GM12874 (cell line): ENCODE measurements at regions not wholly inside any gene's neighbourhood (a gene's known extent, or its start where the extent isn't known, plus 50 kb on each side); places are given as distances from the start of the nearest gene placed in this dataset.
A peak's percentile ranks its signal among the peaks of the same experiment; 100 is the strongest.

Experiments used
- CTCF ChIP-seq: IDR thresholded peaks from 2 replicates; pipeline ENCODE4 v1.5.1; 2011; ENCODE audit warnings: low read depth, mild to moderate bottlenecking, control low read depth, low read length, moderate library complexity; ENCODE audit not compliant: insufficient read depth

DNA sequence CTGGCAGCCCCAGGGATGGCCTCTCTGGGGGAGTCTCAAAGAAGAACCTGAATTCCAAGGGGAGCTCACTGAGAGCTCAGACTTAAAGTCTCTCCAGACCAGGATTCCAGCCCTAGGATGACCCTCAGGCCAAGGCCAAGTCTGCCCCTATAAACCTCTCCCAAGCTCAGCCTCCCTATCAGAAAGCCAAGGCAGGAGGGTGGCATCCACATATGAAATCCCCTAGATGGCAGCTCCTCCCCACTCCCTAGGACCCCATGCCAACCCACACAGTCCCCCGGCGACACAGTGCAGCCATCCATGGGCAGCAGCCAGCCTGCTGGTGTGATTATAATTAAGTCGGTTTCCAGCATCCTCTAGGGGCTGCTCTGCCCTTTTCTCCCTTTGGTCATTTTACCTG lies 269.9 kb downstream of the CDK5RAP2 start:
- TF ChIP-seq CTCF = no peak

DNA sequence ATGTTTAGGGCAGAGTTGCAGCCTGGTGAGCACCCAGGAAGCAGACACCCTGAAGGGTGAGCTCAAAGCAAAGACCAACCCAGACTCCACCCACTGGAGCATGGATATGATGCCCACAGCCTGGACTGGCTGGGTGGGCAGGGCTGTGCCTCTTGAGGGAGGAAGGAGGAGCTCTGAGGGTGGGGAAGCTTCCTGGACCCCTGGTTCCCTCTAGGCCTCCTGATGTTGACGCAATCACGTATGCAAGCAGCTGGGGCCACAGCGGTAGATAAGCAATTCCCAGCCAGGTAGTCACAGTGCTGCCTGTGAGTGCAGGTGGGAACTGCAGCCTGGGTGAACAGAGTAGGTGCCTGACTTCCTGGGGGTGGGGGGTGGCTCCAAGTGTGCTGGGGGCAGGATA lies 271.5 kb downstream of the CDK5RAP2 start:
- no peak for TF ChIP-seq CTCF

GRCh38 chr9:120307599-120307998 lies 272.4 kb downstream of the CDK5RAP2 start:
- no peak for TF ChIP-seq CTCF

GRCh38 chr9:120306561-120306960 lies 273.4 kb downstream of the CDK5RAP2 start:
- TF ChIP-seq CTCF = no peak

- no peak for TF ChIP-seq CTCF
Measured at GRCh38 chr9:120306088-120306487, 273.9 kb downstream of the CDK5RAP2 start.

DNA sequence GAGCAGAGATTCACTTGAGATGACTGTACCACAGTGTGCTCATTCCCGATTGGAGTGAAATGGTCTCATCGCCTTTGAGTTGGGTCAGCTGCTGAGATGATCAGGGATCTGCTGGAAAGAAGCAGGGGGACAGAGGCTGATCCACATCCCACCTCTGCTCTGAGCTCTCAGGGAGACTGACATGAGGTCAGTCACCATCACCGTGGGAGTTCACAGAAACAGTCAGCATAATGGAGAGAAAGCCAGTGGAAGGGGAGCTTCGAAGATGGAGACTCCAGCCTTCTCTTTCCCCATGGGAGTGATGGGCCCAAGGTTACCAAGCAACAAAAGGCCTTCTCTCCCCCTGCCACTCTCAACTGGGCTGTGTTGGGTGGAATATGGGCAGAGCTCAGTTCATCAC lies 276.4 kb downstream of the CDK5RAP2 start:
- TF ChIP-seq CTCF = no peak

DNA sequence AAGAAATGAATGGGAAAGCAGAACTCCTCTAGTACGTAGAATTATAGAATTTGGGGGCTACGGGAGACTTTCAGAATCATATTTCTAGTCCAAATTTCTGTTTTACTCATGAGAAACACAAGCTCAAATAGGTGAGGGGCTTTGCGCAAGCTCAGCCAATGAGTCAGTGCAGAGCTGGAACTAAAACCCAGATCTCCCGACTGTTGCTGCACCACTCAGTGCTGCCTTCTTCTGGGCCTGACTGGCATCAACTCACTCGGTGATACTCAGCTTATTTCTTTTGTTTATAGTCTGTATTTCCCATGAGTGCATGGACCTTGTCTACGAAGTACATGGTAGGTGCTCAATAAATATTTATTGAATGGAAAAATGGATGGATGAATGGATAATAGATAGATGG lies 280.2 kb downstream of the CDK5RAP2 start:
- 0 out of 2 replicates have a peak, but pooled peaks have one; percentile 10 for TF ChIP-seq CTCF

- no peak for TF ChIP-seq CTCF
Measured at GRCh38 chr9:120294003-120294402, 286.0 kb downstream of the CDK5RAP2 start.
